Panc1 (cell line): ENCODE measurements at regions not wholly inside any gene's neighbourhood (a gene's known extent, or its start where the extent isn't known, plus 50 kb on each side); places are given as distances from the start of the nearest gene placed in this dataset.

Experiments used
- CTCF ChIP-seq: fragments of 450-650 bp; IDR thresholded peaks from 2 replicates; pipeline ENCODE4 v1.5.1; 2017; ENCODE audit warnings: mild to moderate bottlenecking
- POLR2AphosphoS5 ChIP-seq: IDR thresholded peaks from 2 replicates; pipeline ENCODE4 v1.6.1; 2012; ENCODE audit warnings: mild to moderate bottlenecking, low read depth, low read length, moderate library complexity
- REST ChIP-seq, 2 experiments: IDR thresholded peaks; 2 replicates each; pipeline ENCODE4 v1.6.1; 2011 to 2012; ENCODE audit warnings: low read depth in 2 of 2, control low read depth in 1 of 2, low read length in 1 of 2, mild to moderate bottlenecking in 1 of 2, moderate library complexity in 1 of 2; ENCODE audit not compliant: insufficient read depth in 1 of 2

GRCh38 chr14:98501335-98501734, 770.7 kb downstream of the BCL11B start:
- TF ChIP-seq CTCF = no peak
- no peak for TF ChIP-seq POLR2AphosphoS5
- no peak for TF ChIP-seq REST (IDR thresholded peaks at IDR 0.05; ENCODE audit: insufficient read depth in 1 of 2, low read depth in 2 of 2, low read length in 1 of 2)
